HepG2 (cell line): ENCODE measurements at regions not wholly inside any gene's neighbourhood (a gene's known extent, or its start where the extent isn't known, plus 50 kb on each side); places are given as distances from the start of the nearest gene placed in this dataset.
"Not testable (repeated sequence)": the region's sequence is repeated elsewhere in the genome, so short reads cannot be mapped to it uniquely, and the experiment has no call there.

Source experiments
- PHB2 ChIP-seq: fragments of 450-650 bp; IDR thresholded peaks from 2 replicates; pipeline ENCODE4 v1.6.1; 2018; ENCODE audit not compliant: partially characterized antibody
- SCMH1 ChIP-seq: sonication (generic); formaldehyde crosslinking; IDR thresholded peaks from 2 replicates; pipeline ENCODE4 v1.9.0; 2021; ENCODE audit warnings: missing genetic modification reagents, mild to moderate bottlenecking, borderline replicate concordance
- TF ChIP-seq, protein P1 (sequence below): sonication (generic); formaldehyde crosslinking; IDR thresholded peaks from 2 replicates; pipeline ENCODE4 v1.5.0; 2020; ENCODE audit warnings: mild to moderate bottlenecking, missing genetic modification reagents, borderline replicate concordance
- TF ChIP-seq, protein P2 (sequence below): sonication (generic); formaldehyde crosslinking; conservative IDR thresholded peaks from 2 replicates; pipeline ENCODE4 v1.8.1; 2023; ENCODE audit warnings: missing genetic modification reagents

DNA sequence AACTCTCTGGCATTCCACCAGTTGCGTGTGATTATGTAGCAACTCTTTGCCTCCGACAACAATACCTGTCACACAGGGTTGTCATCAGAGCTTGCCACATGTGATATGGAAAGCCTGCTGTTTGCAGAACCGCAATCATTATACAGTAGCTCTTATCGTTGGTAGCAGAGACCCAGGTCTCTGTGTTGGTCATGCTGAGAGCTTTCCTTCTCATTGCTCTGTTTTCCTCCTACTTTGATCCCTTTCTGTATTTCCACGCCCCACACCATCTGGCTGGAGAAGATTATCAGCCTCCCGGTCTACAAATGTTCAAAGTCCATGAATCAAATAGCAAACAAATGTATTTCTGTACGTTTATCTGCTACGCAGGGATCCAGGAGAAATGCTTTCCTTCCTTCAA, 1475.6 kb upstream of the DEFB115 start:
- not testable (repeated sequence) for TF ChIP-seq SCMH1, PHB2
- TF ChIP-seq, protein P1, sequence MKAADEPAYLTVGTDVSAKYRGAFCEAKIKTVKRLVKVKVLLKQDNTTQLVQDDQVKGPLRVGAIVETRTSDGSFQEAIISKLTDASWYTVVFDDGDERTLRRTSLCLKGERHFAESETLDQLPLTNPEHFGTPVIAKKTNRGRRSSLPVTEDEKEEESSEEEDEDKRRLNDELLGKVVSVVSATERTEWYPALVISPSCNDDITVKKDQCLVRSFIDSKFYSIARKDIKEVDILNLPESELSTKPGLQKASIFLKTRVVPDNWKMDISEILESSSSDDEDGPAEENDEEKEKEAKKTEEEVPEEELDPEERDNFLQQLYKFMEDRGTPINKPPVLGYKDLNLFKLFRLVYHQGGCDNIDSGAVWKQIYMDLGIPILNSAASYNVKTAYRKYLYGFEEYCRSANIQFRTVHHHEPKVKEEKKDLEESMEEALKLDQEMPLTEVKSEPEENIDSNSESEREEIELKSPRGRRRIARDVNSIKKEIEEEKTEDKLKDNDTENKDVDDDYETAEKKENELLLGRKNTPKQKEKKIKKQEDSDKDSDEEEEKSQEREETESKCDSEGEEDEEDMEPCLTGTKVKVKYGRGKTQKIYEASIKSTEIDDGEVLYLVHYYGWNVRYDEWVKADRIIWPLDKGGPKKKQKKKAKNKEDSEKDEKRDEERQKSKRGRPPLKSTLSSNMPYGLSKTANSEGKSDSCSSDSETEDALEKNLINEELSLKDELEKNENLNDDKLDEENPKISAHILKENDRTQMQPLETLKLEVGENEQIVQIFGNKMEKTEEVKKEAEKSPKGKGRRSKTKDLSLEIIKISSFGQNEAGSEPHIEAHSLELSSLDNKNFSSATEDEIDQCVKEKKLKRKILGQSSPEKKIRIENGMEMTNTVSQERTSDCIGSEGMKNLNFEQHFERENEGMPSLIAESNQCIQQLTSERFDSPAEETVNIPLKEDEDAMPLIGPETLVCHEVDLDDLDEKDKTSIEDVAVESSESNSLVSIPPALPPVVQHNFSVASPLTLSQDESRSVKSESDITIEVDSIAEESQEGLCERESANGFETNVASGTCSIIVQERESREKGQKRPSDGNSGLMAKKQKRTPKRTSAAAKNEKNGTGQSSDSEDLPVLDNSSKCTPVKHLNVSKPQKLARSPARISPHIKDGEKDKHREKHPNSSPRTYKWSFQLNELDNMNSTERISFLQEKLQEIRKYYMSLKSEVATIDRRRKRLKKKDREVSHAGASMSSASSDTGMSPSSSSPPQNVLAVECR, result not testable (repeated sequence)
- TF ChIP-seq, protein P2, sequence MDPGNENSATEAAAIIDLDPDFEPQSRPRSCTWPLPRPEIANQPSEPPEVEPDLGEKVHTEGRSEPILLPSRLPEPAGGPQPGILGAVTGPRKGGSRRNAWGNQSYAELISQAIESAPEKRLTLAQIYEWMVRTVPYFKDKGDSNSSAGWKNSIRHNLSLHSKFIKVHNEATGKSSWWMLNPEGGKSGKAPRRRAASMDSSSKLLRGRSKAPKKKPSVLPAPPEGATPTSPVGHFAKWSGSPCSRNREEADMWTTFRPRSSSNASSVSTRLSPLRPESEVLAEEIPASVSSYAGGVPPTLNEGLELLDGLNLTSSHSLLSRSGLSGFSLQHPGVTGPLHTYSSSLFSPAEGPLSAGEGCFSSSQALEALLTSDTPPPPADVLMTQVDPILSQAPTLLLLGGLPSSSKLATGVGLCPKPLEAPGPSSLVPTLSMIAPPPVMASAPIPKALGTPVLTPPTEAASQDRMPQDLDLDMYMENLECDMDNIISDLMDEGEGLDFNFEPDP (CRISPR knock-in tag), result not testable (repeated sequence)
